GM12878 (cell line): ENCODE measurements at regions not wholly inside any gene's neighbourhood (a gene's known extent, or its start where the extent isn't known, plus 50 kb on each side); places are given as distances from the start of the nearest gene placed in this dataset.

Experiments used
- ATAC-seq: fragments of 200-7000 bp; cut with Tn5 transposase; 3 replicates; pipeline ENCODE4 v1.9.1; 2020; ENCODE audit warnings: mild to moderate bottlenecking, moderate library complexity
- BruUV-seq: library from RNA; stranded (reverse); fragments of 400-500 nt; replicated peaks from 2 replicates; lab custom pipeline; 2021; lab: Mats Ljungman, UMichigan
- CTCF ChIA-PET: fragments of 300-600 bp; sonication (Branson Sonifier 250); formaldehyde crosslinking; extraction: SDS; loops from one replicate; lab custom pipeline; 2021; ENCODE audit warnings: inconsistent platforms; lab: Yijun Ruan, JAX
- POLR2A ChIA-PET: fragments of 350-600 bp; formaldehyde crosslinking; extraction: SDS; loops from one replicate; lab custom pipeline; 2021; ENCODE audit warnings: inconsistent platforms; lab: Charles Lee
- RAD21 ChIA-PET: fragments of 300-600 bp; sonication (Branson Sonifier 250); formaldehyde crosslinking; loops from one replicate; lab custom pipeline; 2023; ENCODE audit warnings: antibody characterized with exemption; ENCODE audit not compliant: unreplicated experiment; lab: Charles Lee
- SMC1A ChIA-PET: fragments of 300-600 bp; sonication (Branson Sonifier 250); formaldehyde crosslinking; loops from one replicate; lab custom pipeline; 2023; ENCODE audit not compliant: unreplicated experiment, uncharacterized antibody; lab: Charles Lee
- DNase-seq: peaks from one replicate; pipeline ENCODE4 v3.0.0-alpha.2; 2011; ENCODE audit warnings: low read depth, low spot score
- FAIRE-seq: peaks from 3 replicates; lab custom pipeline; 2011; peaks lifted over from hg19 to GRCh38; lab: Jason Lieb, UNC
- H2AFZ ChIP-seq: 2 replicates; pipeline ENCODE4 v1.6.0; 2011; ENCODE audit warnings: low read depth, low read length, control low read depth; ENCODE audit not compliant: control insufficient read depth
- H3K27ac ChIP-seq: 2 replicates; pipeline ENCODE4 v1.5.1; 2011; ENCODE audit warnings: control low read depth; ENCODE audit not compliant: control insufficient read depth, insufficient read depth
- H3K27me3 ChIP-seq, 2 experiments: replicated peaks in 1 of 2; 2 replicates each; pipeline versions ENCODE4 v1.6.0 to v1.6.1; 2011; ENCODE audit warnings: low read length in 1 of 2; ENCODE audit not compliant: control insufficient read depth in 2 of 2, insufficient read depth in 2 of 2
- H3K36me3 ChIP-seq, 2 experiments: 2 replicates each; pipeline ENCODE4 v1.5.1; 2011; ENCODE audit warnings: low read length in 1 of 2; ENCODE audit not compliant: control insufficient read depth in 2 of 2, insufficient read depth in 2 of 2
- H3K4me1 ChIP-seq: 2 replicates; pipeline ENCODE4 v1.6.1; 2011; ENCODE audit warnings: mild to moderate bottlenecking, low read length, moderate library complexity, mixed read lengths; ENCODE audit not compliant: control insufficient read depth, insufficient read depth
- H3K4me2 ChIP-seq: 2 replicates; pipeline ENCODE4 v1.6.0; 2011; ENCODE audit warnings: control low read depth; ENCODE audit not compliant: control insufficient read depth, insufficient read depth
- H3K4me3 ChIP-seq: fragments of 200-600 bp; sonication (generic); 2 replicates; pipeline ENCODE4 v1.5.1; 2016
- H3K79me2 ChIP-seq: 2 replicates; pipeline ENCODE4 v1.6.0; 2011; ENCODE audit warnings: low read length; ENCODE audit not compliant: control insufficient read depth, insufficient read depth
- H3K9ac ChIP-seq: 2 replicates; pipeline ENCODE4 v1.8.0; 2011; ENCODE audit warnings: low read length, control low read depth, mixed read lengths; ENCODE audit not compliant: control insufficient read depth, insufficient read depth
- H3K9me3 ChIP-seq: replicated peaks from 3 replicates; pipeline ENCODE4 v1.5.1; 2011; ENCODE audit warnings: mild to moderate bottlenecking, low read length; ENCODE audit not compliant: control insufficient read depth, insufficient read depth
- H4K20me1 ChIP-seq: 2 replicates; pipeline ENCODE4 v1.6.0; 2011; ENCODE audit not compliant: control insufficient read depth, insufficient read depth
- CUX1 ChIP-seq: IDR thresholded peaks from 2 replicates; pipeline ENCODE4 v1.6.1; 2012; ENCODE audit warnings: improper control_type of control experiment, low read depth, low read length; ENCODE audit not compliant: insufficient replicate concordance
- IKZF1 ChIP-seq: fragments of 450-650 bp; conservative IDR thresholded peaks from 2 replicates; pipeline ENCODE4 v1.6.1; 2017; ENCODE audit warnings: antibody characterized with exemption, mild to moderate bottlenecking
- IRF5 ChIP-seq: fragments of 450-650 bp; IDR thresholded peaks from 2 replicates; pipeline ENCODE4 v1.6.1; 2017; ENCODE audit warnings: borderline replicate concordance
- KAT2A ChIP-seq: conservative IDR thresholded peaks from 2 replicates; pipeline ENCODE4 v1.6.1; 2011; ENCODE audit warnings: low read depth, low read length; ENCODE audit not compliant: control insufficient read depth
- NBN ChIP-seq: fragments of 450-650 bp; IDR thresholded peaks from 2 replicates; pipeline ENCODE4 v1.6.1; 2016
- SMARCA5 ChIP-seq: fragments of 450-650 bp; IDR thresholded peaks from 2 replicates; pipeline ENCODE4 v1.6.1; 2017; ENCODE audit warnings: mild to moderate bottlenecking
- SREBF1 ChIP-seq: IDR thresholded peaks from 2 replicates; pipeline ENCODE4 v1.6.1; 2012; ENCODE audit warnings: mild to moderate bottlenecking, low read length
- SRF ChIP-seq, 2 experiments: IDR thresholded peaks; 2 replicates each; pipeline ENCODE4 v1.6.1; 2011; ENCODE audit warnings: low read depth in 2 of 2, low read length in 2 of 2, mild to moderate bottlenecking in 1 of 2, moderate library complexity in 1 of 2
- TBL1XR1 ChIP-seq: IDR thresholded peaks from 2 replicates; pipeline ENCODE4 v1.6.1; 2012; ENCODE audit warnings: low read depth, low read length, improper control_type of control experiment
- ZSCAN29 ChIP-seq: fragments of 450-650 bp; IDR thresholded peaks from 2 replicates; pipeline ENCODE4 v1.6.1; 2017; ENCODE audit warnings: mild to moderate bottlenecking, moderate library complexity
- WGBS: methylation state at CpG from one replicate; pipeline ENCODE4 v1.1.6; 2016; ENCODE audit warnings: low lambda C conversion rate; ENCODE audit not compliant: insufficient replicate concordance, insufficient coverage; ENCODE audit errors: missing lambda C conversion rate; 5-methylcytosine and 5-hydroxymethylcytosine counted together
- in situ Hi-C: fragments of 300-500 bp; cut with MboI; formaldehyde crosslinking; loops from 9 replicates; pipeline ENCODE4 v1.14.3; 2018; ENCODE audit warnings: mixed read lengths
- intact Hi-C: fragments of 100-400 bp; cut with micrococcal nuclease; formaldehyde crosslinking; loops from one replicate; pipeline ENCODE4 v1.14.2; 2022; ENCODE audit not compliant: unreplicated experiment

- RAD21 ChIA-PET: interaction anchor here (0.6 to 2.7 kb wide), 2 partner anchors 219 to 341 kb away, joined by 3 to 7 read pairs; no protein-coding TSS in a partner anchor
- Histone ChIP-seq H3K79me2 (no peaks in the 10 kb centered on the region), H3K27me3 (no peaks in the 10 kb centered on the region; a peak in 1 of 4 replicates), H3K4me1 (no peaks in the 10 kb centered on the region), H3K9me3 (no peaks in the 10 kb centered on the region; the same call in 2 of the 3 replicates), H2AFZ (no peak overlapping the region), H3K4me3 (no peak overlapping the region), H3K9ac (no peak overlapping the region), H3K36me3 (no peaks in the 10 kb centered on the region), H3K27ac (no peak overlapping the region), H3K4me2 (no peak overlapping the region), H4K20me1 (no peaks in the 10 kb centered on the region)
- BruUV-seq: no TSS peak
- 53% methylated on average over 4 of the region's 4 CpGs for WGBS
- CTCF ChIA-PET: no interaction called here
- in situ Hi-C loops: no loop called here
- TF ChIP-seq TBL1XR1 (no peak), IKZF1 (no peak), SREBF1 (no peak), ZSCAN29 (no peak), NBN (no peak), KAT2A (no peak)
- no peak for ATAC-seq
- DNase-seq: no peak
- no peak for FAIRE-seq
- intact Hi-C loops: no loop called here
- SMC1A ChIA-PET: interaction anchor here (1.2 kb wide), 1 partner anchor 11 kb away, joined by 3 read pairs; no protein-coding TSS in a partner anchor
- POLR2A ChIA-PET: no interaction called here
Measured at GRCh38 chr11:95364324-95365295, 133.6 kb upstream of the SESN3 start.

- no TSS peak for BruUV-seq
- in situ Hi-C loops: no loop called here
- TF ChIP-seq SRF (IDR thresholded peaks at IDR 0.05; ENCODE audit: low read depth in 2 of 2, low read length in 2 of 2) (no peak), SMARCA5 (no peak), CUX1 (no peak), IRF5 (no peak)
Measured at GRCh38 chr11:95363708-95364107, 132.7 kb upstream of the SESN3 start.

More at GRCh38 chr11:95363708-95364107, 132.7 kb upstream of the SESN3 start:
- H4K20me1 ChIP-seq: no peaks in the 10 kb centered on the region
- H3K4me2 ChIP-seq: no peak overlapping the region
- ChIA-PET RAD21 (interaction anchor here (0.6 kb wide), 1 partner anchor 220 kb away, joined by 3 read pairs; no protein-coding TSS in a partner anchor), SMC1A (interaction anchor here (0.9 to 1.2 kb wide), 2 partner anchors 12 to 132 kb away, joined by 3 read pairs; partner anchors contain the start of gene SESN3), POLR2A (no interaction called here), CTCF (interaction anchor here (2.1 kb wide), 1 partner anchor 10 kb away, joined by 4 read pairs; no protein-coding TSS in a partner anchor)
- H3K4me3 ChIP-seq: no peak overlapping the region
- ATAC-seq (no peak), DNase-seq (no peak), FAIRE-seq (no peak)
- H3K4me1 ChIP-seq: no peaks in the 10 kb centered on the region
- H3K9ac ChIP-seq: no peak overlapping the region
- 55% methylated on average over 8 of the region's 8 CpGs for WGBS
- no peaks in the 10 kb centered on the region for H3K36me3 ChIP-seq
- no peaks in the 10 kb centered on the region; the same call in 2 of the 3 replicates for H3K9me3 ChIP-seq
- intact Hi-C loops: no loop called here
- H3K79me2 ChIP-seq: no peaks in the 10 kb centered on the region
- no peaks in the 10 kb centered on the region; a peak in 1 of 4 replicates for H3K27me3 ChIP-seq
- H2AFZ ChIP-seq: no peak overlapping the region
- H3K27ac ChIP-seq: no peak overlapping the region
